ENCODE measurements at regions not wholly inside any gene's neighbourhood (a gene's known extent, or its start where the extent isn't known, plus 50 kb on each side); places are given as distances from the start of the nearest gene placed in this dataset.
"Not testable (repeated sequence)": the region's sequence is repeated elsewhere in the genome, so short reads cannot be mapped to it uniquely, and the experiment has no call there.

DNA sequence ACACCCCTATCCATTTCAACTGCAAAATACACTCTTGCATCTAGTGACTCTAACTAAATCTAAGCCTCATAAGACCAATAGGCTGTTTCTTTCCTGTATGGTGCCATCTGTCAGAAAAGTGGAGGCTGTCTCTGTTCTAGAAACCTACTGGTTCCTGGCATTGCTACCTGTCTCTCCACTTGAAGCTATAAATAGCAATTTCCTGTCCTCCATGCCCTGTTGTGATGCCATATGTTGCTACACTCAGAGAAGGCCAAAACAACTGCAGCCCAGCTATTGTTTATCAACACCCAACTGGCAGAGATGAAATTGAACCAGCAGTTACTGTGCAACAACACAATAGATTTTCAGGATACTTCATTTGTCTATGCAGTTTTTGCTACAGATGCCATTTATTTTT is 1355.1 kb upstream of the SLC39A10 start:
- Histone ChIP-seq H2AFZ (ENCODE audit: low read depth, low read length) (no peak overlapping the region), H3K79me2 (ENCODE audit: low read length) (no peaks in the 10 kb centered on the region), H3K4me3 (ENCODE audit: low read length) (no peak overlapping the region), H4K20me1 (ENCODE audit: insufficient read depth, low read length) (no peaks in the 10 kb centered on the region), H3K4me1 (ENCODE audit: low read length) (no peaks in the 10 kb centered on the region), H3K4me2 (ENCODE audit: low read length) (no peak overlapping the region), H3K27ac (ENCODE audit: low read length) (no peak overlapping the region), H3K9me3 (ENCODE audit: insufficient read depth, low read length) (no peaks in the 10 kb centered on the region), H3K36me3 (replicated peaks; ENCODE audit: low read depth, low read length) (no peaks in the 10 kb centered on the region), H3K9ac (ENCODE audit: low read length) (no peak overlapping the region), H3K27me3 (ENCODE audit: low read depth, low read length) (no peaks in the 10 kb centered on the region)
- no peak for TF ChIP-seq EZH2phosphoT487 (IDR thresholded peaks at IDR 0.05; ENCODE audit: low read depth)
- TF ChIP-seq, protein P1, sequence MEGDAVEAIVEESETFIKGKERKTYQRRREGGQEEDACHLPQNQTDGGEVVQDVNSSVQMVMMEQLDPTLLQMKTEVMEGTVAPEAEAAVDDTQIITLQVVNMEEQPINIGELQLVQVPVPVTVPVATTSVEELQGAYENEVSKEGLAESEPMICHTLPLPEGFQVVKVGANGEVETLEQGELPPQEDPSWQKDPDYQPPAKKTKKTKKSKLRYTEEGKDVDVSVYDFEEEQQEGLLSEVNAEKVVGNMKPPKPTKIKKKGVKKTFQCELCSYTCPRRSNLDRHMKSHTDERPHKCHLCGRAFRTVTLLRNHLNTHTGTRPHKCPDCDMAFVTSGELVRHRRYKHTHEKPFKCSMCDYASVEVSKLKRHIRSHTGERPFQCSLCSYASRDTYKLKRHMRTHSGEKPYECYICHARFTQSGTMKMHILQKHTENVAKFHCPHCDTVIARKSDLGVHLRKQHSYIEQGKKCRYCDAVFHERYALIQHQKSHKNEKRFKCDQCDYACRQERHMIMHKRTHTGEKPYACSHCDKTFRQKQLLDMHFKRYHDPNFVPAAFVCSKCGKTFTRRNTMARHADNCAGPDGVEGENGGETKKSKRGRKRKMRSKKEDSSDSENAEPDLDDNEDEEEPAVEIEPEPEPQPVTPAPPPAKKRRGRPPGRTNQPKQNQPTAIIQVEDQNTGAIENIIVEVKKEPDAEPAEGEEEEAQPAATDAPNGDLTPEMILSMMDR (IDR thresholded peaks at IDR 0.05; ENCODE audit: low read depth, low read length) = no peak

DNA sequence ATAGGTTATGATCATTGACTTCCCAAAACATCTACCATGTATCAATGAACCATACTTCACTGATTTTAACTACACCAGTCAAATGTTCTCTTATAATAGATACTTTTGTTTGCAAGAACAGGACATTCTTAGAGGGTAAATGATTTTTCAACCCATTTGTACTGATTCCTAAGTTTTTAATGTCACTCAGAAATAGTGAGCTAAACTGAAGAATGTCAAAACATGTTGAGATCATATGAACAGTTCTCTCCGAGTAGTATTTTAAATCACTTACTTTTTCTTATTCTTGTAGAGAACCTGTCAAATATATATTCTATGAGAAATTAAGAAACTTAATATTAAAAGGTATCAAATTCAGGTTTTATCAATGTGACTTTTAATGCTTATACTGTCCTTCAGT is 1362.9 kb upstream of the SLC39A10 start:
- Histone ChIP-seq H3K9ac (ENCODE audit: low read length) (no peak overlapping the region), H3K27ac (ENCODE audit: low read length) (no peak overlapping the region), H3K4me1 (ENCODE audit: low read length) (no peaks in the 10 kb centered on the region), H3K36me3 (replicated peaks; ENCODE audit: low read depth, low read length) (no peaks in the 10 kb centered on the region), H2AFZ (ENCODE audit: low read depth, low read length) (no peak overlapping the region), H3K4me2 (ENCODE audit: low read length) (no peak overlapping the region), H3K4me3 (ENCODE audit: low read length) (no peak overlapping the region), H4K20me1 (ENCODE audit: insufficient read depth, low read length) (no peaks in the 10 kb centered on the region), H3K9me3 (ENCODE audit: insufficient read depth, low read length) (no peaks in the 10 kb centered on the region), H3K27me3 (ENCODE audit: low read depth, low read length) (no peaks in the 10 kb centered on the region), H3K79me2 (ENCODE audit: low read length) (no peaks in the 10 kb centered on the region)
- no peak for TF ChIP-seq EZH2phosphoT487 (IDR thresholded peaks at IDR 0.05; ENCODE audit: low read depth)
- TF ChIP-seq, protein P1 (IDR thresholded peaks at IDR 0.05; ENCODE audit: low read depth, low read length) = no peak

DNA sequence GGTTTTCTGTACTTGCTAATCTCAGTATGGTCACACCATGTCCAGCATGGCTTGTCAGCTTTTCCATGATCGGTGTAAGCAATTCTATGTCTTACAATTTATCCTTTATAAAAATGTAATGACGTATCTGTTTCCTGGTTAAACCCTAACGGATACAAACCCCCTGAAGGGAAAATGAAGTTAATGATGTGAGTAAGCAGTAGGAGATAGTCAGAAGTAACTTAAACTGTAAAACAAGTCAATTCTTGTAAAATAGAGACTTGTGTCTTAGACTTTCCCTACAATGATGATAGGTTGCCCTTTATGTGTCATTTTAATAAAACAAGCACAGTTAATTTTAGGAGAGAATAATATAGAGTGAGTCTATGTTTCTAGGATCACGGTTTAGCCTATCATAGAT is 1365.9 kb upstream of the SLC39A10 start:
- TF ChIP-seq EZH2phosphoT487 (IDR thresholded peaks at IDR 0.05; ENCODE audit: low read depth) = no peak
- TF ChIP-seq, protein P1 (IDR thresholded peaks at IDR 0.05; ENCODE audit: low read depth, low read length) = no peak

DNA sequence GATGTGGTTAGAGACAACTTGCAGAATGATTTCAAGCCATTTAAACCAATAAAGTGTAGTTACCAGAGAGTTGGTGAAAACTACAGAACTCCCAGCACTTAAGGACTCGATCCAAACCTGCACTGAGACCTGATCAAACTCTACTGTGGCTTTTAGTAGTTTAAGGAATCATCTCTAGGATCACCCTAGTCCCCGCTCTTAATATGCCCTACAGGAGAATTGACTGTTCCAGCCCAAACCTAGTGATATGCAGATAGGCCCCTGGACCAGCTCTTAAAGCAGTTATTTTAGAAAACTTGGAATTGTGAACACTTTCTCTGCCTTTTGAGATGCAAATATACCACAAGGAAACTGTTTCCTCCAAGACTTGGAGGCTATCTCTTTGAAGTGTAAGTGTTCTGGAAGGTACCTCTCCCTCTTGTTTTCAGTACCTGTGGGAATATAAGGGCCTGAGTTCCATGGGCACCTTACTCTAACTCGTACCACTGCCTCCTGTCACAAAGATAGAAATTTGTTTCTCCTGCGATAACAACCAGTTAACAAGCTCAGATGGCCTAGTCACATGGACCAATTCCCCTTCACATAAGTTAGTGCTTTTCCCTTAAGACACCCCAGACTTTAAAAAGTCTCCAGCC is 1367.2 kb upstream of the SLC39A10 start:
- Histone ChIP-seq H3K36me3 (replicated peaks; ENCODE audit: low read depth, low read length) (no peaks in the 10 kb centered on the region), H3K9me3 (ENCODE audit: insufficient read depth, low read length) (no peaks in the 10 kb centered on the region), H3K4me1 (ENCODE audit: low read length) (no peaks in the 10 kb centered on the region), H3K27me3 (ENCODE audit: low read depth, low read length) (no peaks in the 10 kb centered on the region), H4K20me1 (ENCODE audit: insufficient read depth, low read length) (no peaks in the 10 kb centered on the region), H3K4me2 (ENCODE audit: low read length) (no peak overlapping the region), H3K9ac (ENCODE audit: low read length) (no peak overlapping the region), H3K4me3 (ENCODE audit: low read length) (no peak overlapping the region), H3K27ac (ENCODE audit: low read length) (no peak overlapping the region), H2AFZ (ENCODE audit: low read depth, low read length) (no peak overlapping the region; the same call in 1 of the 2 replicates), H3K79me2 (ENCODE audit: low read length) (no peaks in the 10 kb centered on the region)
- no peak for TF ChIP-seq EZH2phosphoT487 (IDR thresholded peaks at IDR 0.05; ENCODE audit: low read depth)
- TF ChIP-seq, protein P1 (IDR thresholded peaks at IDR 0.05; ENCODE audit: low read depth, low read length) = no peak

More for the DNA sequence above, 1365.9 kb upstream of the SLC39A10 start:
- H3K4me2 ChIP-seq (ENCODE audit: low read length) = no peak overlapping the region
- no peaks in the 10 kb centered on the region for H3K36me3 ChIP-seq (replicated peaks; ENCODE audit: low read depth, low read length)
- no peak overlapping the region for H3K9ac ChIP-seq (ENCODE audit: low read length)
- no peaks in the 10 kb centered on the region for H3K4me1 ChIP-seq (ENCODE audit: low read length)
- no peaks in the 10 kb centered on the region for H3K27me3 ChIP-seq (ENCODE audit: low read depth, low read length)
- no peaks in the 10 kb centered on the region for H4K20me1 ChIP-seq (ENCODE audit: insufficient read depth, low read length)
- no peaks in the 10 kb centered on the region for H3K9me3 ChIP-seq (ENCODE audit: insufficient read depth, low read length)
- H3K79me2 ChIP-seq (ENCODE audit: low read length) = no peaks in the 10 kb centered on the region
- H3K27ac ChIP-seq (ENCODE audit: low read length) = no peak overlapping the region
- H2AFZ ChIP-seq (ENCODE audit: low read depth, low read length) = no peak overlapping the region
- no peak overlapping the region for H3K4me3 ChIP-seq (ENCODE audit: low read length)

DNA sequence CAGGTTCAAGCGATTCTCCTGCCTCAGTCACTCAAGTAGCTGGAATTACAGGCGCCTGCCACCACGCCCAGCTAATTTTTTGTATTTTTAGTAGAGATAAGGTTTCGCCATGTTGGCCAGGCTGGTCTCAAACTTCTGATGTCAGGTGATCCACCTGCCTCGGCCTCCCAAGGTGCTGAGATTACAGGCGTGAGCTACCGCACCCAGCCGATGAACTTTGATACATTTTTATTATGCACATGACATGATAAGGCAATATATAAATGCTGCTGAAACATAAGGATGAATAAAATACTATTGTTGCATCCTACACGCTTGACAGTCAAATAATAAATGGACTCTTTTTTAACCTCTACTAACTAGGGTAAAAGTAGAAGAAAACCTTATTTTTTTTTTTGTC is 1380.4 kb upstream of the SLC39A10 start:
- not testable (repeated sequence) for H2AFZ ChIP-seq (ENCODE audit: low read depth, low read length); H3K27me3 ChIP-seq (ENCODE audit: low read depth, low read length); H3K9ac ChIP-seq (ENCODE audit: low read length); H3K79me2 ChIP-seq (ENCODE audit: low read length); H3K36me3 ChIP-seq (replicated peaks; ENCODE audit: low read depth, low read length); H3K9me3 ChIP-seq (ENCODE audit: insufficient read depth, low read length); H3K4me3 ChIP-seq (ENCODE audit: low read length); H3K27ac ChIP-seq (ENCODE audit: low read length); H4K20me1 ChIP-seq (ENCODE audit: insufficient read depth, low read length); H3K4me2 ChIP-seq (ENCODE audit: low read length); H3K4me1 ChIP-seq (ENCODE audit: low read length)
